Liver (tissue), 3 donors: ENCODE measurements at regions not wholly inside any gene's neighbourhood (a gene's known extent, or its start where the extent isn't known, plus 50 kb on each side); places are given as distances from the start of the nearest gene placed in this dataset.

Experiments
- EGR1 ChIP-seq, 2 donors: IDR thresholded peaks; 2 replicates each; pipeline ENCODE4 v1.6.1; 2016 to 2018; ENCODE audit warnings: antibody characterized with exemption in 2 of 2, low read depth in 2 of 2
- FOXA2 ChIP-seq: IDR thresholded peaks from 2 replicates; pipeline ENCODE4 v1.6.1; 2016; ENCODE audit warnings: antibody characterized with exemption
- HNF4G ChIP-seq: IDR thresholded peaks from 2 replicates; pipeline ENCODE4 v1.6.1; 2016; ENCODE audit warnings: antibody characterized with exemption
- JUND ChIP-seq, 2 donors: IDR thresholded peaks; 2 replicates each; pipeline ENCODE4 v1.6.1; 2016; ENCODE audit warnings: antibody characterized with exemption in 2 of 2
- RAD21 ChIP-seq, 2 donors: IDR thresholded peaks; 2 replicates each; pipeline ENCODE4 v1.6.1; 2016; ENCODE audit warnings: antibody characterized with exemption in 2 of 2, mild to moderate bottlenecking in 2 of 2
- SP1 ChIP-seq: IDR thresholded peaks from 2 replicates; pipeline ENCODE4 v1.6.1; 2018; ENCODE audit warnings: antibody characterized with exemption, mild to moderate bottlenecking
- TAF1 ChIP-seq: conservative IDR thresholded peaks from 2 replicates; pipeline ENCODE4 v1.6.1; 2016; ENCODE audit warnings: antibody characterized with exemption, mild to moderate bottlenecking
- YY1 ChIP-seq: IDR thresholded peaks from 2 replicates; pipeline ENCODE4 v1.6.1; 2016; ENCODE audit warnings: antibody characterized with exemption, mild to moderate bottlenecking
- TF ChIP-seq, protein P1 (sequence below): fragments of 150-350 bp; IDR thresholded peaks from 2 replicates; pipeline ENCODE4 v1.5.1; 2017; ENCODE audit warnings: improper control_type of control experiment, low read depth, low read length; ENCODE audit not compliant: missing input control
- TF ChIP-seq, protein P2 (sequence below): IDR thresholded peaks from 2 replicates; pipeline ENCODE4 v1.6.1; 2016; ENCODE audit warnings: antibody characterized with exemption, mild to moderate bottlenecking
- TF ChIP-seq, protein P3 (sequence below): IDR thresholded peaks from 2 replicates; pipeline ENCODE4 v1.6.1; 2016; ENCODE audit warnings: antibody characterized with exemption
- TF ChIP-seq, protein P4 (sequence below): IDR thresholded peaks from 2 replicates; pipeline ENCODE4 v1.6.1; 2016; ENCODE audit warnings: antibody characterized with exemption
- TF ChIP-seq, protein P5 (sequence below): IDR thresholded peaks from 2 replicates; pipeline ENCODE4 v1.6.1; 2016; ENCODE audit warnings: antibody characterized with exemption
- donor health status: healthy.
- donor health status: healthy.

DNA sequence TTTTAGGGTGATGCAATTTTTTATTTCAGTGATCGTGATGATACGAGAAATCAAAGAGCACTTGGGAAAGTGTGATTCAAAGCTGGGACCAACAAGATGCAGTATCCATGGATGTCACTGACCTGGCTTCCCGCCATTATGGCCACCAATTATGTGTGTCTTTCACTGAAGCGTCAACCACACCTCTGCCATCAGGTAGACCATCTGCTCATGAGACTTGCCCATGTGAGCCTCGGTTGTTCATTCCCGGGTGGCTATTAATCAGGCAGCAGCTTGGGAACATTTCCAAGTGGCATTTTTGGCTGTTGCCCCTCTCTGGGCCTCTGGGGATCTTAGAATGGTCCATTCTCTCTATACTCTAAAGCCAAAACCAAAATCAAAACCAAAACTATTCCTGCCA is 436.0 kb upstream of the ADAMTSL1 start:
- TF ChIP-seq TAF1 (no peak), YY1 (no peak), RAD21 (IDR thresholded peaks at IDR 0.05) (no peak), HNF4G (no peak), SP1 (no peak), EGR1 (IDR thresholded peaks at IDR 0.05; ENCODE audit: low read depth in 2 of 2) (no peak), JUND (IDR thresholded peaks at IDR 0.05) (no peak), FOXA2 (no peak)
- TF ChIP-seq, protein P1, sequence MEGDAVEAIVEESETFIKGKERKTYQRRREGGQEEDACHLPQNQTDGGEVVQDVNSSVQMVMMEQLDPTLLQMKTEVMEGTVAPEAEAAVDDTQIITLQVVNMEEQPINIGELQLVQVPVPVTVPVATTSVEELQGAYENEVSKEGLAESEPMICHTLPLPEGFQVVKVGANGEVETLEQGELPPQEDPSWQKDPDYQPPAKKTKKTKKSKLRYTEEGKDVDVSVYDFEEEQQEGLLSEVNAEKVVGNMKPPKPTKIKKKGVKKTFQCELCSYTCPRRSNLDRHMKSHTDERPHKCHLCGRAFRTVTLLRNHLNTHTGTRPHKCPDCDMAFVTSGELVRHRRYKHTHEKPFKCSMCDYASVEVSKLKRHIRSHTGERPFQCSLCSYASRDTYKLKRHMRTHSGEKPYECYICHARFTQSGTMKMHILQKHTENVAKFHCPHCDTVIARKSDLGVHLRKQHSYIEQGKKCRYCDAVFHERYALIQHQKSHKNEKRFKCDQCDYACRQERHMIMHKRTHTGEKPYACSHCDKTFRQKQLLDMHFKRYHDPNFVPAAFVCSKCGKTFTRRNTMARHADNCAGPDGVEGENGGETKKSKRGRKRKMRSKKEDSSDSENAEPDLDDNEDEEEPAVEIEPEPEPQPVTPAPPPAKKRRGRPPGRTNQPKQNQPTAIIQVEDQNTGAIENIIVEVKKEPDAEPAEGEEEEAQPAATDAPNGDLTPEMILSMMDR = no peak
- TF ChIP-seq, protein P2, sequence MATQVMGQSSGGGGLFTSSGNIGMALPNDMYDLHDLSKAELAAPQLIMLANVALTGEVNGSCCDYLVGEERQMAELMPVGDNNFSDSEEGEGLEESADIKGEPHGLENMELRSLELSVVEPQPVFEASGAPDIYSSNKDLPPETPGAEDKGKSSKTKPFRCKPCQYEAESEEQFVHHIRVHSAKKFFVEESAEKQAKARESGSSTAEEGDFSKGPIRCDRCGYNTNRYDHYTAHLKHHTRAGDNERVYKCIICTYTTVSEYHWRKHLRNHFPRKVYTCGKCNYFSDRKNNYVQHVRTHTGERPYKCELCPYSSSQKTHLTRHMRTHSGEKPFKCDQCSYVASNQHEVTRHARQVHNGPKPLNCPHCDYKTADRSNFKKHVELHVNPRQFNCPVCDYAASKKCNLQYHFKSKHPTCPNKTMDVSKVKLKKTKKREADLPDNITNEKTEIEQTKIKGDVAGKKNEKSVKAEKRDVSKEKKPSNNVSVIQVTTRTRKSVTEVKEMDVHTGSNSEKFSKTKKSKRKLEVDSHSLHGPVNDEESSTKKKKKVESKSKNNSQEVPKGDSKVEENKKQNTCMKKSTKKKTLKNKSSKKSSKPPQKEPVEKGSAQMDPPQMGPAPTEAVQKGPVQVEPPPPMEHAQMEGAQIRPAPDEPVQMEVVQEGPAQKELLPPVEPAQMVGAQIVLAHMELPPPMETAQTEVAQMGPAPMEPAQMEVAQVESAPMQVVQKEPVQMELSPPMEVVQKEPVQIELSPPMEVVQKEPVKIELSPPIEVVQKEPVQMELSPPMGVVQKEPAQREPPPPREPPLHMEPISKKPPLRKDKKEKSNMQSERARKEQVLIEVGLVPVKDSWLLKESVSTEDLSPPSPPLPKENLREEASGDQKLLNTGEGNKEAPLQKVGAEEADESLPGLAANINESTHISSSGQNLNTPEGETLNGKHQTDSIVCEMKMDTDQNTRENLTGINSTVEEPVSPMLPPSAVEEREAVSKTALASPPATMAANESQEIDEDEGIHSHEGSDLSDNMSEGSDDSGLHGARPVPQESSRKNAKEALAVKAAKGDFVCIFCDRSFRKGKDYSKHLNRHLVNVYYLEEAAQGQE = no peak
- TF ChIP-seq, protein P3, sequence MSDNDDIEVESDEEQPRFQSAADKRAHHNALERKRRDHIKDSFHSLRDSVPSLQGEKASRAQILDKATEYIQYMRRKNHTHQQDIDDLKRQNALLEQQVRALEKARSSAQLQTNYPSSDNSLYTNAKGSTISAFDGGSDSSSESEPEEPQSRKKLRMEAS = no peak
- TF ChIP-seq, protein P4, sequence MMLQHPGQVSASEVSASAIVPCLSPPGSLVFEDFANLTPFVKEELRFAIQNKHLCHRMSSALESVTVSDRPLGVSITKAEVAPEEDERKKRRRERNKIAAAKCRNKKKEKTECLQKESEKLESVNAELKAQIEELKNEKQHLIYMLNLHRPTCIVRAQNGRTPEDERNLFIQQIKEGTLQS = no peak
- TF ChIP-seq, protein P5, sequence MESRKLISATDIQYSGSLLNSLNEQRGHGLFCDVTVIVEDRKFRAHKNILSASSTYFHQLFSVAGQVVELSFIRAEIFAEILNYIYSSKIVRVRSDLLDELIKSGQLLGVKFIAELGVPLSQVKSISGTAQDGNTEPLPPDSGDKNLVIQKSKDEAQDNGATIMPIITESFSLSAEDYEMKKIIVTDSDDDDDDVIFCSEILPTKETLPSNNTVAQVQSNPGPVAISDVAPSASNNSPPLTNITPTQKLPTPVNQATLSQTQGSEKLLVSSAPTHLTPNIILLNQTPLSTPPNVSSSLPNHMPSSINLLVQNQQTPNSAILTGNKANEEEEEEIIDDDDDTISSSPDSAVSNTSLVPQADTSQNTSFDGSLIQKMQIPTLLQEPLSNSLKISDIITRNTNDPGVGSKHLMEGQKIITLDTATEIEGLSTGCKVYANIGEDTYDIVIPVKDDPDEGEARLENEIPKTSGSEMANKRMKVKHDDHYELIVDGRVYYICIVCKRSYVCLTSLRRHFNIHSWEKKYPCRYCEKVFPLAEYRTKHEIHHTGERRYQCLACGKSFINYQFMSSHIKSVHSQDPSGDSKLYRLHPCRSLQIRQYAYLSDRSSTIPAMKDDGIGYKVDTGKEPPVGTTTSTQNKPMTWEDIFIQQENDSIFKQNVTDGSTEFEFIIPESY = no peak
